Colon (tissue), 2 donors: ENCODE measurements at regions not wholly inside any gene's neighbourhood (a gene's known extent, or its start where the extent isn't known, plus 50 kb on each side); places are given as distances from the start of the nearest gene placed in this dataset.

Experiments
- FAIRE-seq: peaks from 2 replicates; lab custom pipeline; 2012; peaks lifted over from hg19 to GRCh38; lab: Jason Lieb, UNC
- donor health status: control.
- donor health status: control.

DNA sequence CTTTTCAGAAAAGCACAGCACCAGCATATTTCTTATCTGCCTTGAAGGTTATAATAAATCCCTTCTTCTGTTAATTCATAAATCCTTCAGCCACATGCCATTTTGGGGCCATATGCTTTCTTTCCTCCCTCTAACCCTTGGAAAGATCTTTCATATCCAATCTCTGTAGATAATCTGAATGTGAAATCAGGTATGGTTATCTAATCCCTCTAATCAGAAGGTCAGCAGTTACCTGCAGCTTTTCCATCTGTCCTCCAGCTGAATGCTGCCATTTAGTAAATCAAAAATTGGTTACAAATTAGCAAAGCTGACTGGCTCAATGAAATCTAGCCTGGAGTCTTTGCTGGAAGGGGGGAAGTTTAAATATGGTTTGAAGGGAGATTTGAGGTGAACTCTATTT, 230.5 kb downstream of the PIK3C3 start:
- no peak for FAIRE-seq

DNA sequence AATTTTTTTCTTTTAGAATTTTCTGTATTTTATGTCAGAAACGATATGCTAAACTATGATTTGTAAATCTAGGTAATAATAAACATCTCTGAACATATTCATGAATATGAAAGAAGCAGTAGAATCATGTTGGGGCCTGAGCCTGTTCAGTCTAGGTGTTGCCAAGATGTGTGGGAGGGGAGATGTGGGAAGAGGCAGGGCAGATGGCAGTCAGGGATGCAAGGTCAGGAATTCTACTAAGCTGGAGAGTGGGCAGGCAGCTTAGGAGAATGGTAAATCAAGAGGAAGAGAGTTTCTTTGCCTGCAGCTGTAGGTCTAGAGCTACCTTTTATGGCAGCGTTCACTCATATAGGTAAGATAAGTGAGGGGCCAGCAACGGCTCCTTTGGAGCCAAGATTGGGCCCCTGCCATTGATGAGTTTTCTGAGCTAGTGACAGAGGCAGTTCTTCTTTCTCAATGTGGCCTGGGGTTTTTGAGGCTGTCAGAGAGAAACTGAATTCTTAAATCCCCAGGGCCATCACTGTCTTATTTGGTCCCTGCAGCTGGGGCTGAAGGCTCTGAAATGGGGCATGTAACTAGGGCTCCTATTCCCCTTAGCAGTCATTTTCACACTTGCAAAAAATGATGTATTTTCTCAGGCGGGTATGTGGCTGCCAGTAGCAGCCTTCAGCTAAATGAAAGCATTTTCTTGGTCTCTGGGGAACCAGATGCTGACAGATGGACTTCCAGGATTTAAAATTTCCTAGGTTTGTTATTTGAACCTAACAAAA, 232.8 kb downstream of the PIK3C3 start:
- FAIRE-seq: no peak

DNA sequence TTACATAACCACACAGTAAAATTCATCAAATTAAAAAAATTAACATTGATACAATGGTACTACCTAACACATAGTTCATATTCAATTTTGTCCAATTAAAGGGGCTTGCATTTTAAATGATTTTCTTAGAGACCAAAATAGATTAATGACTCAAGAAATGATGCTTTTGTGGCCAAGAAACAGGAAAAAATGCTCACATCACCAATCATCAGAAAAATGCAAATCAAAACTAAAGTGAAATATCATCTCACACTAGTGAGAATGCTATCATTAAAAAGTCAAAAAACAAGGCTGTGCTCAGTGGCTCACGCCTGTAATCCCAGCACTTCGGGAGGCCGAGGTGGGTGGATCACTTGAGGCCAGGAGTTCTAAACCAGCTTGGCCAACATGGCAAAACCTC, 235.6 kb downstream of the PIK3C3 start:
- FAIRE-seq: no peak

DNA sequence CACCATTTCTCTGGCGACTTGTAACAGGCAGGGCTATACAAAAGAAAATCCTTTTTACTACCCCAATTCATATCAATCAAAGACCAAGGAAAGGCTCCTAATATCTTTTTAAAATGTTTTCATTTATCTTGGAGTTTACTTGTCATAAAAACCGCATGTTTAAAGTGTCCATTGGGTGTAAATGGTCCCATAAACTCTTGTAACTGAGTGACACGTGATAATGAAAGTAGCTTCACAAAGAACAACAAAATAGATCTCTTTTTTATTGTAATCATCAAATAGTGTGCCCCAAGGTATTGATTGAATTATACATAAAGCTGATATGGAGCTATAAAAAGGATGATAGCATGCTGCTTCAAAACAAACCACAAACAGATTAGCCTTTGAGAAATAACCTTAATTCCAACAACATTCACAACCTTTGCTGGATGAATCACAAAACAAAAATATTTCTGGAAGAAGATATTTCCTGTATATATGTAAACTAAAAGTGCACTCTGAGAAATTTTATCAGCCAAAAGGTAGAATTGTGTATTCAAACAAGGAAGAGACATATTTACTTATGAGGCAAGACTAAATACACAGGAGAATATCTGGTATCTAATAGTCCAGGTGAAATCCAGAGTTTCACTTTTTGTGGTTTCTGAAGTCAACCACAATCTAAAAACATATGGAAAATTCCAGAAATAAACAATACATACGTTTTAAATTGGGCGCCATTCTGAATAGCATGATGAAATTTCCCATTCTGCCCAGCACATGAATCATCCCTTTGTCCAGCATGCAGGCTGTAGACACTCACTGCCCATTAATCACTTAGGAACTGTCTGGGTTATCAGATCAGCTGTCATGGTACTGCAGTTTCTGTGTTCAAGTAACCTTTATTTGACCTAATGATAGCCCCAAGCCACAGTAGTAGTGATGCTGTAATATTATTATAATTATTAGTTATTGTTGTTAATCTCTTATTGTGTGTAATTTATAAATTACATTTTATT, 237.5 kb downstream of the PIK3C3 start:
- FAIRE-seq: no peak

DNA sequence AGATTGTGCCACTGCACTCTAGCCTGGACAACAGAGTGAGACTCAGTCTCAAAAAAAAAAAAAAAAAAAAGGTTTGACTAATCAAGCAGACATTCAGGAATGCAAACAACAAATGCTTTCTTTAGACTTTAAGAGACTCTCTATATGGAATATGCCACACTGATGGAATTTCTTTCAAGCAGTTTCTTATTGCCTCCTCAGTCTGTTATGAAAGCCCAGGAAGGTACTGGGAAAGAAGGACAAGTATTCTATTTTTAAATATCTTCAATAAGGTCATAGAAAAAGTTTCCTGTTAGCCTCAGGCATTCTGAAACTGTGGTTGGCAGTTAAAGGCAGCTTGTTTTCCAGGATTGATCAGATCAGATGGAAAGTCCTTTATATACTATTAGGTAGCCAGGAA, 241.6 kb downstream of the PIK3C3 start:
- FAIRE-seq: no peak

DNA sequence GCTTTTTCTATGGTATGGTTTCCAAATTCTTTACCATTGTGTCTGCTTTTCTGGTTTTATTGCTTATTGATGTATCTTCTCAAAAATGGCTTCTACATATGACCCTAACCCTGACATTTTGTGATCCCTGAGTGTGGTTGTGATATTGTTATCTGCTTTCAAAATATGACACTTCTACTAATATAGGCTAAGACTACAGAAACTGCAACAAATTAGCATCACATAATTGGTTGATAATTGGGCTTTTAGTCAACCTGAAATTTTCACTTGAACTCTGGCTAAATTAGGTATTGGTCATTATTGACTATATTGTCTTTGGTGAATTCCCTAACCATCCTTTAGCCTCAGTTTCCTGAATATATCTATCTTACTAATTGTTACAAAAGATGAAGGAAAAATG, 246.1 kb downstream of the PIK3C3 start:
- FAIRE-seq: no peak

DNA sequence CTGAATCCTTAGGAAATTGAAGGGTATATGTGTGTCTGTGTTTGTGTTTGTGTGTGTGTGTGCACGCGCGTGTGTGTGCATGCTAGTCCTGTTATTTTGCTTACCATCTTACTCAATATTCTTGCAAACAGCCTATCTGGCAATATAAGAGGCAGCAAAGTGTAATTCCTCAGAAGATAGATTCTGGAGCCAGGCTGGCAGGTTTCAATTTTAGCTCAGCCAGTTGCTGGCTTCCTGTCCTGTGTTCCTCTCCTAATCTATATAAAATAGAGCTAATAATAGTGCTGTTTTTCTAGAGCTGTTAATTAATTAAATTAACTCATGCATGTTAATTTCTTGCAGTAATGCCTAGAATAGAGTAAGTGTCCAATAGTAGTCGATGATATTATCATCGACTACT, 256.2 kb downstream of the PIK3C3 start:
- no peak for FAIRE-seq

DNA sequence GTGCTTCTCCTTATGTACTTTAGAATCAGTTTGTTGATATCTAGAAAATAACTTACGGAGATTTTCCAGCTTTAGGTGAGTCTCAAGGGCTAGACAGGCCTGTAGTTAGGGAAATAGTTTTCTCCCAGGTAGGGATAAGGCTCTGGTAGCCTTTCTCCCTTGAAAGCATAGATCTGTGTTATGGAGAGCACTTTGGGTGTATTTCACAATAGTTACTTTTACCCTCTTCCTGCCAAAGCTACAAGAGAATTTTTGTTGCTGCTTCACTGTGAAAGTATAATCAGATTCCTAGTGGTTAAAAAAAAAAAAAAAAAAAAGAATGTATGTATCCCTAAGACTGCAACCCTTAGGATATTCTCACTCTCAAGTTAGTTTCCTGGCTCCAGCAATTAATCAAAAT, 267.5 kb downstream of the PIK3C3 start:
- no peak for FAIRE-seq

DNA sequence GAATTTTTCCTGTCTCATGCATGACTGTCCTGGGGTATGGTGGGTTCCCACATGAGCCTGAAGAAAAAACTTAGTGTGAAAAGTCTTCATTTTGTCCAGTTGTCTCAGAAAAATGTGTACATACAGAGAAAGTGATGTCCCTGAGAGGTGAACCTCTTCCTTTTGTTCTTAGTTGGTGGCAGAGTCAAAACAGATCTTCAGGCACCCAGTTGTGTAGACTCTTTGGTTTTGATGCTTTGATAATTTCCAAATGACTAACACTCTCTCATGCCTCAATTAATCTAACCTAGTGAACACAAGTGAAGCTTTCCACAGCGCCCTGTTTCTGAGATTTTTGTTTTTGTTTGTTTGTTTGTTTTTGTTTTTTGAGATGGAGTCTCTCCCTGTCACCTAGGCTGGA, 273.5 kb downstream of the PIK3C3 start:
- FAIRE-seq: no peak

DNA sequence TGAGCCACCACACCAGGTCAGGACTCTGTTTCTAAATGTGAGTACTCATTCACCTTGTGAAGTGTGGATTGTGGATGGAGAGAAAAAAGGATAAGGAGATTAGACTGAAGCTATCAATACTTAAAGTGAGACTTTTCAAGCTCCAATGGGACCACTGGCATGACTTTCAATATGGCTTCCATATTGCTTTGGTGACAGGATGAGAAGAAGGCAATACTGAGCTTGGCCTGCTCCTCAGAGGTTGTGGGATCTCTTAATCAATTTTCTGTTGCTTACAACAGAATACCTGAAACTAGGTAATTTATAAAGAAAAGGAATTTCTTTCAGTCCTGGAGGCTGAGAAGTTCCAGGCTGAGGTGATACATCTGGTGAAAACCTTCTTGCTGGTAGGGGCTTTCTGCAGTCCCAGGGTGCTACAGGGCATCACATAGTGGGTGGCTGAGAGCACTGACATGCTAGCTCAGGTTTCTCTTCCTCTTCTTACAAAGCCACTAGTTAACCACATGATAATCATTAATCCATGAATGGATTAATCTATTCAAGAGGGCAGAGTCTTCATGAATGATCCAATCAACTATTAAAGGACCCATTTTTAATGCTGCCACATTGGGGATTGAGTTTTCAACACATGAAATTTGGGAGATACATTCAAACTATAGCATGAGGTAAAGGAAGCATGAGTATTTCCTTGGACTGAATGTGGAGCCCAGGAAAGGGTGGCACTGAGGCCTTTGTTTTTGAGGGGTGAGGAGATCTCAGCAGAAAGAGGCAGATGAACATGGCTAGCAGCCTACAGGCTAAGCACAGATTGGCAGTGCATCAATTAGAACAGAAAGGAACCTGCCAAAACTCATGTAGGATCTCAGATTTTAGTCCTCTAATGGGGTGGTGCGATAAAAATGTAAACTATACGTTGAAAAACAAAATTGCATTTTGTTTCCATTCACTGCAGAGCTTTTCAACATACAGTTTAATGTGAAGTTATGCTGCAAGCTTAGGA, 274.5 kb downstream of the PIK3C3 start:
- no peak for FAIRE-seq

DNA sequence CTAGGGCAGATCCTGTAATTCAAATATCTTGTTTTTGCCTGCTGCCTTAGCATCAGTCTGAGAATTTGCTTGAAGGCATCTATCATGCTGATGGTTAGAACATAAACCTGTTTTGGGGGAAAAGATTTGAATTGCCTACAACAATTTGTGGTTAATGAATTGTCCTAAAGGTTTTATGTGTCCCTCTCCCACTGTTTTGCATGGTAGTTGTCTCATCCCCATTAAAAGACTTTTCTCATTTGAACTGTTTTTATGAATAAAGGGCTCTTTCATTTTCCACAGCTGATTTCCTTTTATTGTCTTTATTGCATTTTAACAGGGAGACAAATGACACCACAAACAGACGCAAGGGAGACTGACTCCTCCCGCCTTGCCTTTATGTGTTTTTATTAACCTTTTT, 275.6 kb downstream of the PIK3C3 start:
- no peak for FAIRE-seq

DNA sequence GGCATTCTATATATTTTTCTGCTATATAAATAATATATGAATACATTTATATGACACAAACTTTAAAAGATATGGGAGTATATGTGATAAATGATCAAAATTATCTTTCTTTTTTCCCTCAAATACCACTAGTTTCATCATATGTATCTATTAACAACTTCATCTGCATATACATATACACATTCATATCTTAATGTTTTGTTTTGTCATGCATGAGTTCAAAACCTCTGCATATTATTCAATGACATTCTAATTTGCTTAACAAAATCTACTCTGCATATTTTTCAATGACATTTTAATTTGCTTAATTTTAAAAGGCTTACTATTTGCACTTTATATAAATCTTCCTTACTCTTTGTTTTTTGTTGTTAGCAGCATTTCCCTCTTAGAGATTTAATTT, 276.2 kb downstream of the PIK3C3 start:
- FAIRE-seq: no peak

DNA sequence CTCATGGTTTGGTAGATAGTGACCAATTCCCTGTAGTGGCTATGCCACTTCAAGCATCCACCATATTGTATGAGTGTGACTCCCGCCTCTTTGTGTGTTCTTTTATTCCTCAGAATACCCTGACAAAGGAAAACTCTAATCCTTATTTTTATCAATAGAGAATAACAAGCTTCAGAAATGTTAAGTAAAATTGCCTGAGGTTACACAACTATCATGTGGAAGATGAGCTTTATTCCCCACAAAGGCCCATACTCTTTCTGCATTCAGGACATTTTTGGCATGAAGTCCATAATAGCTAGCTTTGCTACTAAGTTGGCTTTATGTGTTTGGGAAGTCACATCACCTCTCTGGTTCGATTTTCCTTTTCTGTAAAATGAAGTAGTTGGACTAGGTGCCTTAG, 276.8 kb downstream of the PIK3C3 start:
- FAIRE-seq: no peak

DNA sequence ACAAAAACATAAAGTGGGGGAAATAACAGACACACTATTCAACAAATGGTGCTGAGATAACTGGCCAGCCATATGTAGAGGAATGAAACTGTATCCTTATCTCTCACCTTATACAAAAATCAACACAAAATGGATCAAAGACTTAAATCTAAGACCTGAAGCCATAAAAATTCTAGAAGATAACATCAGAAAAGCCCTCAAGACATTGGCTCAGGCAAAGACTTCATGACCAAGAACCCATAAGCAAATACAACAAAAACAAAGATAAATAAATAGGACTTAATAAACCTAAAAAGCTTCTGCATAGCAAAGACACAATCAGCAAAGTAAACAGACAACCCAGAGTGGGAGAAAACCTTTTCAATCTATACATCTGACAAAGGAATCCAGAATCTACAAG, 278.9 kb downstream of the PIK3C3 start:
- FAIRE-seq: no peak

DNA sequence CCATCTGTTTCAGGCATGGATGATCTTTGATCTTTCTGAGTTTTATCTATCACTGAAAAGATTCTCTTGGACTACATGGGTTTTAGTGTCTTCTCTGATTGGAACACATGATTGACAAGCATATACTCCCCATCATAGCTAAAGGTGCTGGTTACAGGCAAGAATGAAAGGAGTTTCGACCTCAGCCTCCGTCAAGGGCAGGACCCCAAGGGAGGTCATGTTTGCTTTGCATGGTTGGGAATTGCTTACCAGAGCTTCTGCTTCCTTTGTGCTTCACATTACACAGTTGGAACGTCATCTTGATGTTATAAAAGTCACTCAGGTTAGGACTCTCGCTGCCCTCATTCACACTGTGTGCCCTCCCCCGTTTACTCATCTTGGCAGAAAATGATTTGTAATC, 287.7 kb downstream of the PIK3C3 start:
- no peak for FAIRE-seq

DNA sequence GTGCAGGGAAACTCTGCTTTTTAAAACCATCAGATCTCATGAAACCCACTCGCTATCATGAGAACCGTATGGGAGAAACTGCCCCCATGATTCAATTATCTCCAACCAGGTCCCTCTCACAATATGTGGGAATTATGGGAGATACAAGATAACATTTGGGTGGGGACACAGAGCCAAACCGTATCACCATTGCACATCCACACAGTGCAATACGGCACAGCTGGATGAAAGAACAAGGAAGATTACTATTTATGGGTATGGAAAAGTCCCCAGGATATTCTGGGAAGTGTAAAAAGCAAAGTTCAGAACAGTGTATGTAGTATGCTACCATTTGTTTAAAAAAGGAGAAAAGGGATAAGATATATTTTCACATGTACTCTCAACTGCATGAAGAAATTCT, 290.1 kb downstream of the PIK3C3 start:
- FAIRE-seq: no peak

DNA sequence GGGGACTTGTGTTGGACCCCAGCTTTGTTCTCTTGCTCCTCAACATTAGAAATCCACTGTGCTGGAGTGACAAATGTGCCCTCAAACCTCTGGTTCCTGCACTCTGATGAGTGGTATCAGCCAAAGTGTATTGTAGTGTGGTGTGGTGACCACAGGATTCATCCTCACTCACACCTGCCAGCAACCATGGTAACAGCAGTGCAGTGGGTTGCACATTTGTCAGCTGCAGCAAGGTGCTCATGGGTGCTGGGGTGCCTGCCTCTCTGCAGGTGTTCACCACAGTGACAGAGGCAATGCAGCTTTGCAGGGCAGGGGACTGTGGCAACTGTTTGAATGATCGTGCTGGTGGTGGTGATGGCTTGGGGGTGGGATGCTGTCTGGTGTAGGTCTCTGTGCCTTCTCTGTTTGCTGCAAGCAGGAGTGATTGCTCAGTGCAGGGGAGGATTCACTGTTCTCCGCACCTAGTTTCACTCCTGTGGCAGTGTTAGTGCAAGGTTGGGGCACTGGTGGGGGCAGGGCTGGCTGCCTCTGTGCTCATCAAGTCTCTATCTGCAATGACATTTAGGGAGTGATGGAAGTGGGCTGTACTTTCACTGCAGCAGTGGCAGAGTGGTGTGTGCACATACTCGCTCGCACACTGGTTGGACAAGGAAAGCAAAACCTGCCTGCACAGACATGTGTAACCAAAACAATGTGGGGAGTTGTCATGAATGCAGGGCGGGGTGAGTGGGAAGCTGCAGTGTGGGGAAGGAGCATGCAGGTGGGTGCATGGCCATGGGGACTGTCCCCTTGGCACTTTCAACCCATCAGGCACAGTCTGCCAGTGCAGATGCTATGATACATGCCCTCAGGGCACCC, 301.1 kb downstream of the PIK3C3 start:
- FAIRE-seq: no peak

DNA sequence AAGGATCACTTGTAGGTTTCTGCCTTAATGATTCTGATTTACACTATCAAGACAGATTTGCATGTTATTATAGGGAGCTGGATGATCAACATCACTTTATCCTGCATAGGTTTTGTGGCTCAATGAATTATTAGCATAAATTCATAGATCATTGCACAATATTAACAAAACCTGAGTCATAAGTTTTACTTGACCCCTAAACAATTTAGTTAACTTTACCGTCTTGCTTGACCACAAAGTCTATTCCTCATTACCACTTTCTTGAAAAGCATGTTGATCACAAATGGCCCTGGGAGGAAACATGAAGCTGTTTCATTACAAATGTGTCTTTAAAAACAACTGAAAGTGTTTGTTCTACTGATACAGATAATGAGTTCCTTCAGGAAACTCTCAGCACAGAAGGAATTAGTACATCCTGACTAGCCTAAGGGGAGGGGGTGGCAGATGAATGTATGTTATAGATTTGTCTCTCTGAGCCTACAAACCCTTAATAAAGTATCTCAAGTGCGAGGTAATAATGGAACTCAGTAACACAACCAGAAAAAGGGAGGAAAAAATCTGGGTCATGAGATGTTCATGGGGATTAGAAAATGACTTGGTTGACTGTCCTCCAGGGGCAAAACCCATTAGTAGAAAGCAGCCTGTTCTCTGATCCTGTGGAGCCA, 303.4 kb downstream of the PIK3C3 start:
- no peak for FAIRE-seq

DNA sequence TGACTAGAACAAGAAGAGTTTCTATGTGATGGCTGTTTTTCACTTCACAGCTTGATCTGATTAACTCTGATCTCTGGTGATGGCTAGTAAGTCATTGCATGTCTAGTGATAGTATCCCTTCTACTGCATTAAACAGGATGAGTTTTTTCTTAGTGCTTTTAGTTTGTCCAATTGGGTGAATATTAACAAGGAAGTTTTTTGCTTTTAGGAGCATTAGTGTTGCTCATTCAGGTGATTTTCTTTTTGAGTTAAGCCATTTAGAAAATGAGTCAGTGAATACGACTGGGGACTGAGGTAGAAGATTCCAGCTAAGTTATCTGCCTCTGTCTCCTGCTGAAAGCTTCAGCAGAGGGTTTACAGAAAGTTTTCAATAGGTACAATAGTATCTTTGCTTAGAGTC, 306.7 kb downstream of the PIK3C3 start:
- no peak for FAIRE-seq

DNA sequence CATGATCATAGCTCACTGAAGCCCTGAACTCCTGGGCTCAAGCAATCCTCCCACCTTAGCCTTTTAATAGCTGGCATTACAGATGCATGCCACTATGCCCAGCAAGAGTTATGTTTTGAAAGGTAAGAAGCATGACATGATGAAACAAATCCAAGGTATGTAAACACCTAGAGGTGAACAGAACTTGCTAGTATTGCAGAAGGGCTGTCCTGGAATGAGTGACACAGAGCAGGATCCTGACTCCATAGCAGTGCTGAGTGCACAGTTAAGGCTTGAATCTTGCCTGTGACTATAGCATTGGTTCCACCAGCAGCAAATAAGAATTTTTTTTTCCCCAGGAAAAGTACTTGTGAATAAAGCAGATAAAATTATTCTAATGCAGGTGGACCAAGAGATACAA, 309.5 kb downstream of the PIK3C3 start:
- FAIRE-seq: no peak
